Fibroblast of lung (primary cell): ENCODE measurements at regions not wholly inside any gene's neighbourhood (a gene's known extent, or its start where the extent isn't known, plus 50 kb on each side); places are given as distances from the start of the nearest gene placed in this dataset.
A peak's percentile ranks its signal among the peaks of the same experiment; 100 is the strongest.
"Not testable (repeated sequence)": the region's sequence is repeated elsewhere in the genome, so short reads cannot be mapped to it uniquely, and the experiment has no call there.

Source experiments
- DNase-seq, 2 donors: peaks; one replicate each; pipeline versions ENCODE4 v3.0.0 to v3.0.0-alpha.2; 2010; ENCODE audit warnings: low read depth in 2 of 2
- H2AFZ ChIP-seq: 2 replicates; pipeline ENCODE4 v1.5.1; 2012; ENCODE audit warnings: low read length, control low read depth, inconsistent platforms
- H3K27ac ChIP-seq: 2 replicates; pipeline ENCODE4 v1.5.1; 2011; ENCODE audit warnings: low read length, control low read depth; ENCODE audit not compliant: insufficient read depth
- H3K27me3 ChIP-seq: 2 replicates; pipeline ENCODE4 v1.5.1; 2011; ENCODE audit warnings: mild to moderate bottlenecking, low read length; ENCODE audit not compliant: control insufficient read depth, insufficient read depth
- H3K36me3 ChIP-seq: 2 replicates; pipeline ENCODE4 v1.5.1; 2011; ENCODE audit warnings: low read length; ENCODE audit not compliant: control insufficient read depth, insufficient read depth
- H3K4me1 ChIP-seq: 2 replicates; pipeline ENCODE4 v1.5.1; 2011; ENCODE audit warnings: low read length; ENCODE audit not compliant: control insufficient read depth, insufficient read depth; ENCODE audit errors: extremely low read depth
- H3K4me2 ChIP-seq: 2 replicates; pipeline ENCODE4 v1.5.1; 2011; ENCODE audit warnings: low read length, control low read depth; ENCODE audit not compliant: insufficient read depth; ENCODE audit errors: extremely low read depth
- H3K4me3 ChIP-seq, 4 experiments: fragments of 200-600 bp in 1 of 4; sonication (generic) in 1 of 4; replicated peaks in 1 of 4; 2 replicates each; pipeline ENCODE4 v1.5.1; 2011 to 2016; ENCODE audit warnings: low read length in 4 of 4, low read depth in 3 of 4, mild to moderate bottlenecking in 3 of 4, control low read depth in 2 of 4, inconsistent platforms in 1 of 4, mixed read lengths in 1 of 4; ENCODE audit not compliant: insufficient read depth in 1 of 4; ENCODE audit errors: control extremely low read depth in 1 of 4
- H3K79me2 ChIP-seq: 2 replicates; pipeline ENCODE4 v1.5.1; 2012; ENCODE audit warnings: mild to moderate bottlenecking, low read length, inconsistent platforms; ENCODE audit not compliant: control insufficient read depth, insufficient read depth
- H3K9ac ChIP-seq: 2 replicates; pipeline ENCODE4 v1.5.1; 2011; ENCODE audit warnings: mild to moderate bottlenecking, low read length, control low read depth; ENCODE audit not compliant: insufficient read depth
- H3K9me3 ChIP-seq: 2 replicates; pipeline ENCODE4 v1.5.1; 2012; ENCODE audit warnings: low read depth, low read length; ENCODE audit not compliant: control insufficient read depth, insufficient read depth
- H4K20me1 ChIP-seq: 2 replicates; pipeline ENCODE4 v1.5.1; 2011; ENCODE audit warnings: low read length; ENCODE audit not compliant: control insufficient read depth, insufficient read depth; ENCODE audit errors: extremely low read depth
- EZH2 ChIP-seq: IDR thresholded peaks from 2 replicates; pipeline ENCODE4 v1.5.1; 2012; ENCODE audit warnings: low read length, control low read depth, mild to moderate bottlenecking; ENCODE audit errors: missing control alignments
- TF ChIP-seq, protein P1 (sequence below), 2 donors: IDR thresholded peaks in 1 of 2; conservative IDR thresholded peaks in 1 of 2; 1 replicate in 1 of 2; 2 replicates in 1 of 2; pipeline ENCODE4 v1.5.1; 2011 to 2012; ENCODE audit warnings: low read length in 2 of 2, control low read depth in 1 of 2, inconsistent platforms in 1 of 2, low read depth in 1 of 2, mild to moderate bottlenecking in 1 of 2

DNA sequence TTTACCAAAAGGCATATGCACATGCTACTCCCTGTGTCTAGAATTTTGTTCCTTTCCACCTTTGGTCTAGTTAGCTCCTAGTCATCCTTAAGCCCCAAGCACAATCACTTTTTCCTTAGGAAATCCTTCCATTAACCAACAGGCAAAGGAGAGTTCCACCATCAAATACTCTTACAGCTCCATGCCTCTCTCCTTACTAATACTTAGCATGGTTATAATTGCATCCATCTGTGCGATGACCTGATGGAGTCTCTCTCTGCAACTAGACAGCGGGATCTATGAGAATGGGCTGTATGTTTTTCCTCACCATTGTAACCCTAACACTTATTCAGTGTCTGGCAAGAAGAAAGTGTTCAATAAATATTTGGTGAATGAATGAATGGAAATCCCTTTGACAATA is 69.3 kb upstream of the SMAD3 start:
- no peak overlapping the region for H3K27ac ChIP-seq
- no peaks in the 10 kb centered on the region for H4K20me1 ChIP-seq
- H3K79me2 ChIP-seq: no peaks in the 10 kb centered on the region
- peaks cover 11% of the 10 kb centered on the region for H3K4me1 ChIP-seq
- DNase-seq: peak in 1 of 2 donors; percentile 45
- H3K4me3 ChIP-seq: no peak overlapping the region
- TF ChIP-seq, protein P1, sequence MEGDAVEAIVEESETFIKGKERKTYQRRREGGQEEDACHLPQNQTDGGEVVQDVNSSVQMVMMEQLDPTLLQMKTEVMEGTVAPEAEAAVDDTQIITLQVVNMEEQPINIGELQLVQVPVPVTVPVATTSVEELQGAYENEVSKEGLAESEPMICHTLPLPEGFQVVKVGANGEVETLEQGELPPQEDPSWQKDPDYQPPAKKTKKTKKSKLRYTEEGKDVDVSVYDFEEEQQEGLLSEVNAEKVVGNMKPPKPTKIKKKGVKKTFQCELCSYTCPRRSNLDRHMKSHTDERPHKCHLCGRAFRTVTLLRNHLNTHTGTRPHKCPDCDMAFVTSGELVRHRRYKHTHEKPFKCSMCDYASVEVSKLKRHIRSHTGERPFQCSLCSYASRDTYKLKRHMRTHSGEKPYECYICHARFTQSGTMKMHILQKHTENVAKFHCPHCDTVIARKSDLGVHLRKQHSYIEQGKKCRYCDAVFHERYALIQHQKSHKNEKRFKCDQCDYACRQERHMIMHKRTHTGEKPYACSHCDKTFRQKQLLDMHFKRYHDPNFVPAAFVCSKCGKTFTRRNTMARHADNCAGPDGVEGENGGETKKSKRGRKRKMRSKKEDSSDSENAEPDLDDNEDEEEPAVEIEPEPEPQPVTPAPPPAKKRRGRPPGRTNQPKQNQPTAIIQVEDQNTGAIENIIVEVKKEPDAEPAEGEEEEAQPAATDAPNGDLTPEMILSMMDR (conservative IDR thresholded peaks at IDR 0.05 in 1 of 2, IDR thresholded peaks at IDR 0.05 in 1 of 2; ENCODE audit: low read depth in 1 of 2, low read length in 2 of 2): no peak
- TF ChIP-seq EZH2: no peak
- H3K4me2 ChIP-seq: no peak overlapping the region
- no peaks in the 10 kb centered on the region for H3K9me3 ChIP-seq
- H3K27me3 ChIP-seq: no peaks in the 10 kb centered on the region
- no peak overlapping the region for H3K9ac ChIP-seq
- no peak overlapping the region for H2AFZ ChIP-seq
- no peaks in the 10 kb centered on the region for H3K36me3 ChIP-seq

DNA sequence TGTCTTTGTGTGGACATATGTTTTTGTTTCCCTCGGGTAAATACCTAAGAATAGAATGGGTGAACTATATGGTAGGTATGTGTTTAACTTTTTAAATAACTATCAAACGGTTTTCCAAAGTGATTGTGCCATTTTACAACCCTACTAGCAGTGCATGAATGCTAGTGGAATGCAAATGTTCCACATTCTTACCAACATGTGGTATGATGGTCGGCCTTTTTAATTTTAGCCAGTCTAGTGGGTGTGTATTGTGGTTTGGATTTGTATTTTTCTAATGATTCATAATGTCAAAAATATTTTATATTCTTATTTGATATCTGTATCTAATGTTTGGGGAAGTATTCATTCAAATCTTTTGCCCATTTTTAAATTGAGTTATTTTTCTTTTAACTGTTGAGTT is 68.2 kb upstream of the SMAD3 start:
- TF ChIP-seq EZH2: no peak
- TF ChIP-seq, protein P1 (conservative IDR thresholded peaks at IDR 0.05 in 1 of 2, IDR thresholded peaks at IDR 0.05 in 1 of 2; ENCODE audit: low read depth in 1 of 2, low read length in 2 of 2): no peak
- no peak overlapping the region for H3K27ac ChIP-seq

DNA sequence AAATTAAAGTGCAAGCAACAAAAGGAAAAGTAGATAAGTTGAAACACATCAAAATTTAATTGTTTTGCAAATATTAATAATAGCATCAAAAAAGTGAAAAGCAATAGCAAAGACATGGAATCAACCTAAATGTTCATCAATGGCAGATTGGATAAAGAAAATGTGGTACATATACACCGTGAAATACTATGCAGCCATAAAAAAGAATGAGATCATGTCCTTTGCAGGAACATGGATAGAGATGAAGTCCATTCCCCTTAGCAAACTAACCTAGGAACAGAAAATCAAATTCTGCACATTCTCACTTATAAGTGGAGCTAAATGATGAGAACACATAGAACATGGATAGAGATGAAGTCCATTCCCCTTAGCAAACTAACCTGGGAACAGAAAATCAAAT is 67.2 kb upstream of the SMAD3 start:
- not testable (repeated sequence) for H3K27ac ChIP-seq, H3K9ac ChIP-seq, H3K4me2 ChIP-seq, H3K4me3 ChIP-seq, H3K79me2 ChIP-seq, DNase-seq, H3K27me3 ChIP-seq, H3K9me3 ChIP-seq, H3K36me3 ChIP-seq, H2AFZ ChIP-seq, H4K20me1 ChIP-seq
- peaks cover 11% of the 10 kb centered on the region for H3K4me1 ChIP-seq

More for the DNA sequence above, 68.2 kb upstream of the SMAD3 start:
- Histone ChIP-seq H3K36me3 (no peaks in the 10 kb centered on the region), H2AFZ (no peak overlapping the region), H3K27me3 (no peaks in the 10 kb centered on the region), H3K4me1 (peaks cover 11% of the 10 kb centered on the region), H3K4me3 (no peak overlapping the region), H4K20me1 (no peaks in the 10 kb centered on the region), H3K79me2 (no peaks in the 10 kb centered on the region), H3K9ac (no peak overlapping the region), H3K4me2 (peak overlapping the region; percentile 27), H3K9me3 (no peaks in the 10 kb centered on the region)
- DNase-seq: peak; percentile 62 to 92
